Astrocyte of the cerebellum (primary cell): ENCODE measurements at regions not wholly inside any gene's neighbourhood (a gene's known extent, or its start where the extent isn't known, plus 50 kb on each side); places are given as distances from the start of the nearest gene placed in this dataset.

Source experiments
- DNase-seq: peaks from one replicate; pipeline ENCODE4 v3.0.0-alpha.2; 2011; ENCODE audit warnings: low read depth
- H3K4me3 ChIP-seq: 2 replicates; pipeline ENCODE4 v1.5.1; 2011; ENCODE audit warnings: mild to moderate bottlenecking, low read depth, low read length, moderate library complexity
- CTCF ChIP-seq: IDR thresholded peaks from 2 replicates; pipeline ENCODE4 v1.5.1; 2012; ENCODE audit warnings: low read length, low read depth, moderate library complexity, mild to moderate bottlenecking; ENCODE audit errors: missing control alignments
- in situ Hi-C: cut with HindIII; loops from 2 replicates; pipeline ENCODE4 v1.10.0; 2017; ENCODE audit warnings: low sequenced_read_pairs

- peak; percentile 13 for TF ChIP-seq CTCF
- in situ Hi-C loops: no loop called here
Observed at GRCh38 chr3:70753572-70753971, 441.1 kb upstream of the MDFIC2 start.

GRCh38 chr3:70752051-70752450 is 439.6 kb upstream of the MDFIC2 start:
- in situ Hi-C loops: no loop called here
- H3K4me3 ChIP-seq: no peak overlapping the region
- no peak for DNase-seq
- no peak for TF ChIP-seq CTCF

More at GRCh38 chr3:70753572-70753971, 441.1 kb upstream of the MDFIC2 start:
- H3K4me3 ChIP-seq: no peak overlapping the region
- no peak for DNase-seq

- no peak for TF ChIP-seq CTCF
- no peak overlapping the region for H3K4me3 ChIP-seq
- in situ Hi-C loops: no loop called here
- DNase-seq: no peak
Observed at GRCh38 chr3:70749122-70749521, 436.7 kb upstream of the MDFIC2 start.

- no peak for TF ChIP-seq CTCF
- no peak for DNase-seq
- no peak overlapping the region for H3K4me3 ChIP-seq
- in situ Hi-C loops: no loop called here
Observed at GRCh38 chr3:70748593-70748992, 436.2 kb upstream of the MDFIC2 start.

GRCh38 chr3:70747847-70748246 is 435.4 kb upstream of the MDFIC2 start:
- in situ Hi-C loops: no loop called here
- DNase-seq: no peak
- TF ChIP-seq CTCF: no peak
- no peak overlapping the region for H3K4me3 ChIP-seq

- no peak for TF ChIP-seq CTCF
- H3K4me3 ChIP-seq: no peak overlapping the region
- no peak for DNase-seq
Observed at GRCh38 chr3:70744536-70744935, 432.1 kb upstream of the MDFIC2 start.

GRCh38 chr3:70743754-70744153 is 431.3 kb upstream of the MDFIC2 start:
- no peak for DNase-seq
- no peak for TF ChIP-seq CTCF
- no peak overlapping the region for H3K4me3 ChIP-seq
- in situ Hi-C loops: no loop called here

More at GRCh38 chr3:70744536-70744935, 432.1 kb upstream of the MDFIC2 start:
- in situ Hi-C loops: no loop called here
